Iris pigment epithelial cell (primary cell): ENCODE measurements at regions not wholly inside any gene's neighbourhood (a gene's known extent, or its start where the extent isn't known, plus 50 kb on each side); places are given as distances from the start of the nearest gene placed in this dataset.
"Not testable (repeated sequence)": the region's sequence is repeated elsewhere in the genome, so short reads cannot be mapped to it uniquely, and the experiment has no call there.

Experiments
- DNase-seq: peaks from one replicate; pipeline ENCODE4 v3.0.0-alpha.2; 2011; ENCODE audit warnings: low read depth

GRCh38 chr5:92163906-92164305 lies 780.8 kb upstream of the ARRDC3 start:
- DNase-seq: no peak

- DNase-seq: no peak
Measured at GRCh38 chr5:92147798-92148197, 764.7 kb upstream of the ARRDC3 start.

GRCh38 chr5:92147266-92147665 lies 764.1 kb upstream of the ARRDC3 start:
- no peak for DNase-seq

GRCh38 chr5:92145852-92146251 lies 762.7 kb upstream of the ARRDC3 start:
- no peak for DNase-seq

GRCh38 chr5:92144824-92145223 lies 761.7 kb upstream of the ARRDC3 start:
- DNase-seq: no peak

GRCh38 chr5:92132294-92132908 lies 749.3 kb upstream of the ARRDC3 start:
- DNase-seq: not testable (repeated sequence)

- no peak for DNase-seq
Measured at GRCh38 chr5:92126182-92126581, 743.1 kb upstream of the ARRDC3 start.

GRCh38 chr5:92119110-92119509 lies 736.0 kb upstream of the ARRDC3 start:
- DNase-seq: no peak

- DNase-seq: no peak
Measured at GRCh38 chr5:92106808-92107207, 723.7 kb upstream of the ARRDC3 start.

GRCh38 chr5:92104126-92104525 lies 721.0 kb upstream of the ARRDC3 start:
- DNase-seq: no peak

GRCh38 chr5:92102313-92102712 lies 719.2 kb upstream of the ARRDC3 start:
- no peak for DNase-seq

- DNase-seq: no peak
Measured at GRCh38 chr5:92092239-92092638, 709.1 kb upstream of the ARRDC3 start.

- DNase-seq: no peak
Measured at GRCh38 chr5:92086059-92086811, 703.1 kb upstream of the ARRDC3 start.

GRCh38 chr5:92081958-92082712 lies 699.0 kb upstream of the ARRDC3 start:
- no peak for DNase-seq

GRCh38 chr5:92070786-92071185 lies 687.7 kb upstream of the ARRDC3 start:
- no peak for DNase-seq

- DNase-seq: no peak
Measured at GRCh38 chr5:92064993-92065392, 681.9 kb upstream of the ARRDC3 start.

- DNase-seq: no peak
Measured at GRCh38 chr5:92051741-92052140, 668.6 kb upstream of the ARRDC3 start.

- no peak for DNase-seq
Measured at GRCh38 chr5:92050970-92051369, 667.9 kb upstream of the ARRDC3 start.

GRCh38 chr5:92041911-92042660 lies 659.0 kb upstream of the ARRDC3 start:
- no peak for DNase-seq

- no peak for DNase-seq
Measured at GRCh38 chr5:92041206-92041605, 658.1 kb upstream of the ARRDC3 start.

- not testable (repeated sequence) for DNase-seq
Measured at GRCh38 chr5:92029792-92030191, 646.7 kb upstream of the ARRDC3 start.

GRCh38 chr5:92023555-92023954 lies 640.4 kb upstream of the ARRDC3 start:
- DNase-seq: no peak

GRCh38 chr5:92023141-92023471 lies 640.0 kb upstream of the ARRDC3 start:
- no peak for DNase-seq
